GM18870 (cell line): ENCODE measurements at regions not wholly inside any gene's neighbourhood (a gene's known extent, or its start where the extent isn't known, plus 50 kb on each side); places are given as distances from the start of the nearest gene placed in this dataset.

Source experiments
- ATAC-seq: cut with Tn5 transposase; IDR thresholded peaks from one replicate; pipeline ENCODE4 v1.9.1; 2021; ENCODE audit warnings: moderate library complexity; ENCODE audit not compliant: unreplicated experiment

GRCh38 chr20:50415516-50416268 is 94.5 kb upstream of the PTPN1 start:
- no peak for ATAC-seq

DNA sequence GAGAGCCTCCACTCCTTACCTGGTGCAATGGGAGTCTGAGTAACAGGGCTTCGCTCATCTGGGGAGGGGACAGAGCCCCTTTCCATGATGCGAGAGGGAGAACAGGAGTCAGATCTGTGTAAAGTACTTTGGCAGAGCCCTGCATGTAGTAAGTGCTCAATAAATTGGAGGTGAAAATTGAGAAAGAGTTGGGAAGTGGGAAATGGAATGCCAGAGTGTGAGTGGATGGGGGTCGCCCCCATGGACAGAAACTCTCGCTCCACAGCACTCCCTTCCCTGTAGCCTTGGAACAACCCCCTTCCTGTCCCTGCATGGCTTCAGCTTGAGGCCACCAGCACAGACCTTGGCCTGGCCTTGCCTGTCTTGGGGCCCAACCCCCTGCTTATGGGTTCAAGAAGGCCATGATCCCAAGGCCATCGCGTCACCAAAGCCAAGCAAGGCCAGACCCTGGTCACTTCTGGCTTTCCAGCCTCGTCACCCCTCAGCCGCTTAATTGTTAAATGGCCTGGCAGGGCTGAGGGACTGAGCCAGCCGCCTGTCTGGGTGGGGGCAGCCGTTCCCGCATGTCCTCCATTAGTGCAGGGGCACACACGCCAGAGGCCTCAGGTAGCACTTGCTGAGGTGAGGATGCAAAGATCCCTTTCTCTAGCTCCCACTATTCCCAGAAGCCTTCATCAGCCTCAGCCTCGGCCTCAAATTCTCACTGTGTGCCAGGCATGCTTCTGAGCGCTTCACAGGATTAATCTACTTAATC is 93.7 kb upstream of the PTPN1 start:
- no peak for ATAC-seq

DNA sequence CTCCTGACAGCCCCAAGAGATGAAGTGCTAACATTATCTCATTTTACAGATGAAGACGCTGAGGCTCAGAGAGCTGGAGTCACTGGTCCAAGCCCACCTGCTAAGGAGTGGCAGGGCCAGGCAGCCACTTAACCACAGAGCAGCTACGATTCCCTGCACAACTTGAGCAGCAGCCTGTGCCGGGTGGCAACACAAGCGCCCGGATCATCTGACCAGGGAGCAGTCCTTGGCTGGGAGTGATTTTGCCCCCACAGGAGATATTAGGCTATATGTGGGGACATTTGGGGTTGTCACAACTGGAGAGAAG is 93.2 kb upstream of the PTPN1 start:
- ATAC-seq: no peak

GRCh38 chr20:50417484-50418235 is 92.5 kb upstream of the PTPN1 start:
- ATAC-seq: no peak

- no peak for ATAC-seq
These were observed 91.1 kb upstream of the PTPN1 start for GRCh38 chr20:50418890-50419642.

GRCh38 chr20:50420380-50420779 is 89.8 kb upstream of the PTPN1 start:
- ATAC-seq: no peak

DNA sequence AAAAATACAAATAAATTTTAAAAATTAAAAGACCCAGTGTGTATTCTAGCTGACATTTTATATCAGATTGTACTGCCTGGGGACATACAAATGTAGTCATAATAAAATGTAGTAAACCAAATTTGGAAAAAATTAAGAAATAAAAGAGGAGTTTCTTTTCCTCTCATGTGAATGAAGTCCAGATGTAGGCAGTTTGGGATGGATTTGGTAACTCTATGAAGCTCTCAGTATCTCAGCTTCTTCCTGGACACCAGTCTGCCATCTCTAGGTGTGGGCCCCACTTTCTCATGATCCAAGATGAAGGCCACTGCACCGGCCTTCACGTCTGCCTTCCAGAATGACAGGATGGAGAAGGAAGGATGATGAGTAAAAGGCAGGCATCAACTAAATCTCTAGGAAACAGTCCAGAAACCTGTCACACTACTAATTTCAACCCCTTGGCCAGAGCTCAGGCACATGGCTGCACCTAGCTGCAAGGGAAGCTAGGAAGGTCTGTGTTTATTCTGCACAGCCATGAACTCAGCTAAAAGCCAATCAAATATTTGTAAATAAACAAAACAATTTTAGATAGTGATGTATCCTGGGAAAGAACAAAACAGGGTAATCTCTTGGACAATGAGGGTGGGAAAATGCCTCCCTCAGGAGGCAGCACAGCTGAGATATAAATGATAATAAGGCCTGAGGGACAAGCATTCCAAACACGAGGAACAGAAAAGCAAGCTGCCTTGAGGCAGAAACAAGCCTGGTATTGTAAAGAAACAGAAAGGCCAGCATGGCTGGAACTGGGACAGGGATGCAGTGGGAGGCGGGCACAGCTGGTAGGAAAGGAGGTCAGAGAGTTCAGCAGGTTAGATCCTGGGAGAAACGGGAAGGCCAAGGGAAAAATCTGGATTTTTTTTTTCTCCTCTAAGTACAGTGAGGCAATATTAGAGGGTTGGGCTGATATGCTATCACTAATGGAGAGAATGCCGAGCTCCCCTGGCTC is 88.5 kb upstream of the PTPN1 start:
- ATAC-seq: no peak

DNA sequence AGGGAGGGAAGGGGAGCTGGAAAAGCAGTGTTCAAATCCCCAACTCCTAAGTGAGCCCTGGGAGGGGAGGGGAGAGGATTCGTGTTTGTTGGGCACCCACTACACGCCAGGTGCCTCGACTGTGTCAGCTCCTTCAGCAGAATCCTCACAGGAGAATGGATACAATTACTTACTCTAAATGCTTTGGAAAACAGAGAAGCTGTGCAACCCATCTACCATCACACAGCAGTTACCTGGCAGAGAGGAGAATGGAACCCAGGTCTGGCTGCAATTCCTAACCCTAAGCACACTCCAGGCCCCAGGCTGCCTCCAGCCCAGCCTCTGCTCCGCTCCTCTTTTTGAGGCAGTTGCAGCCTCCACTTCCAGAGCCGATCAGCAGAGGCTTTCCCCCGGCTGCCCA is 86.4 kb upstream of the PTPN1 start:
- ATAC-seq: no peak

DNA sequence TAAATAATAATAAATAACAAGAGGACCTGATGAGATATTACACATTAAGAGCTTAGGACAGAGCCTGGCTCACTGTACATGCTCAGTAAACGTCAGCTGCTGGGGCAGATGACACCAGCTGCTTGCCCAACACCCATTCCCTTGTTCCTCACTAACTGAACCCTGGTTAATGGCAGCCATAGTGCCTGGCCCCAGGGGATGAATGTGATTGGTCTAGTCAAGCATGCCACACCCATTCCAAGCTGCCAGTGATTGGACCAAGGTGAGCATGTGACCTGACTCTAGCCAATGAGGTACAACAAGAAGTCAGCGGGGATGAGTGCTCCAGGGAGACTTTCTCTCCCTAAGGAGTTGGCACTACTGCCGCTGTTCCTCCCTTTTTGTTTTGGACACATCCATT is 85.1 kb upstream of the PTPN1 start:
- no peak for ATAC-seq

DNA sequence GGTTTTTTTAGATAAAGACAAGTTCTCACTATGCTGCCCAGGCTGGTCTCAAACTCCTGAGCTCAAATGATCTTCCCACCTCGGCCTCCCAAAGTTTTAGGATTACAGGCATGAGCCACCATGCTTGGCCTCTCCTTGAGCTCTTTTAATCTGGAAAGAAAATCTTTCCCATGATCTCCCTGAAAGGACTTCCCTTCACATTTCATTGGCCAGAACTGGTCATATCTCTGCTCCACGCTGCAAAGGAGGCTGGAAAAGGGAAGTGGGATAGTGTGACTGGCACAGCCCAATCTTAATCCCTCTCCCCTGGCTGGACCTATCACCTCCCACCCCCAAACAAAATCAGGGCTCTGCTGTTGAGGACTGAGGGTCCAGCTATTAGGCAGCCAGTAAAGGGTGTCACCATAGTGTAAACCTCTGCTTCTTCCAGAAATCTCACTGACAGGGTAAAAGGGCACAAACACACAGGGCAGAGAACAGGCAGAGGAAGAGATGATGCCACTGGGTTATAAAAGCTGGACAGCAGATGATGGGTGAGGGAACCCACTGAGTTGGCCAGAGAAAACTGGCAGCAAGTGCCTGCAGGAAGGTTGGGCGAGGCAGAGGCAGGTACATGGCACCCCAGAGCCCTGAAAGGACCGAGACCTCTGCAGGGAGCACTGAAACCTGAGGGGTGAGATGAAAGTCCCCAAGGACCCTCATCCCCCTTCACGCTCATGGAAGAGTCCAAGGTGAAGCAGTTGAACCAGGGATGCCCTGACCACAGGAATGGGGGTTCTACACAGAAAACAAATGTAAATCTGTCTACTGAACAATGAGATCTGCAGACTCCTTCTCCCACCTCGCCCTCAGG is 83.1 kb upstream of the PTPN1 start:
- ATAC-seq: no peak

DNA sequence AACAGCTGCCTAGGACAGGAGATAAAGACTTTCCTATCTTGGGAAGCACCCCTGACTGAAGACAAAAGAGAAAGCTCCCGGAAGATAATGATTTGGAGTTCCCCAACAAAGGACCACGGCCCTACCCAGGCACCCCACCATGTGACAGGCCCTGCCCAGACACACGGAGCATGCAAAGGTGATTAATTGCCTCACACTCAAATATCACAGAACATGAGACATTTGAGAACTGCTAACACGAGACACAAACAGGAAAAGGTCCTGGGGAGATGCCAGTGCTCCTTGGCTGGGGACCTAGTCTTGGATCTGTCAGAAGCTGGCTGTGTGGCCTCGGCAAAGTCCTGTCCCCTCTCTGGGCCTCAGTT is 82.5 kb upstream of the PTPN1 start:
- no peak for ATAC-seq

DNA sequence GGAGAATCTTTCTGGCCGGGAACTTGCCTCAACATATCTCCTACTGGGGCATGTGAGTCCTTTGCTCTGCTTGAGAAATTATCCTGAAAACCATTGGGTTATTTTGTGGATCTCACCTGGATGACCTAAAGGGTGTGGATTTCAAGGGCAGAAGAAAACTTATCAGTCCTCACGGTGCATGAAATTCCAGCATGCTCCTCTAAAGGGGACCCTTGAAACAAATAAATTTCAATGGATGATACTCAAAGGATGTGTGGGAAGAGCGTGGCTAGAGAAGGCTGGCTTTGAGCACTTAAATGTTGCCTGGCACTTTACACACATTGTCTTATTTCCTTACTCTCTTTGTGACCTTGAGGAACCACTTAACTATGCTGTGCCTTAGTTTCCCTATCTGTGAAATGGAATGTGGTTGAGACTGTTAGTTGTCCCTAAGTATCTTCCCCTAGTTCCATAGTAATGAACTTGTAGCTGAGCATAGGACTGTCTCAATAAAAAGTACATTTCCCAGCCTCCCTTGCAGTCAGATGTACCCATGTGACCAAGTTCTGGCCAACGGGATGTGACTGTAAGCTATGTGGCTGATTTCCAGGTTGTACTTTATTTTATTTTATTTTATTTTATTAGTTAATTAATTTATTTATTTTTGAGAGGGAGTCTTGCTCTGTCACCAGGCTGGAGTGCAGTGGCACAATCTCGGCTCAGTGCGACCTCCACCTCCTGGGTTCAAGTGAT is 81.9 kb upstream of the PTPN1 start:
- ATAC-seq: no peak

- no peak for ATAC-seq
These were observed 80.8 kb upstream of the PTPN1 start for GRCh38 chr20:50429412-50429811.

GRCh38 chr20:50431066-50431450 is 79.1 kb upstream of the PTPN1 start:
- no peak for ATAC-seq

- ATAC-seq: no peak
These were observed 77.0 kb upstream of the PTPN1 start for GRCh38 chr20:50433001-50433761.

DNA sequence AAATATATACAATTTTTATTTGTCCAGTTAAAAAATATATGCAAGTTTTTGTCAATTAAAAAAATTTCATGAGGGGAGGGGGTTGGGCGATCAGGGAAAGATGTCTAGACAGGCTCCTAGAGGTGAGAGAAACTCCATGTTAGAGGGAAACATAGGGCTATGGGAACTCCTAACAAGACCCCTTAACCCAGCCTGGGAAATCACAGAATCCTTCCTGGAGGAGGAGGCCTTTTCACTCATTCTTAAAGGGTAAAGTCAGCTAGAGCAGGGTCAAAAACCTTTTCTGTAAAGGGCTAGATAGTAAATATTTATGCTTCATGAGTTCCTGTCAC is 75.9 kb upstream of the PTPN1 start:
- ATAC-seq: no peak

- no peak for ATAC-seq
These were observed 75.4 kb upstream of the PTPN1 start for GRCh38 chr20:50434653-50435396.
